Mesendoderm (in vitro differentiated cells): ENCODE measurements at regions not wholly inside any gene's neighbourhood (a gene's known extent, or its start where the extent isn't known, plus 50 kb on each side); places are given as distances from the start of the nearest gene placed in this dataset.

ENCODE experiments used
- DNase-seq: peaks from one replicate; pipeline ENCODE4 v3.0.0; 2013
- H2AK5ac ChIP-seq: 2 replicates; pipeline ENCODE4 v1.6.1; 2013; ENCODE audit warnings: low read length, inconsistent platforms
- H2BK120ac ChIP-seq: 2 replicates; pipeline ENCODE4 v1.6.1; 2013; ENCODE audit warnings: low read depth, mild to moderate bottlenecking, low read length, moderate library complexity, mixed read lengths
- H2BK15ac ChIP-seq: replicated peaks from 2 replicates; pipeline ENCODE4 v1.6.1; 2013; ENCODE audit warnings: low read depth, mild to moderate bottlenecking, moderate library complexity
- H2BK5ac ChIP-seq: 2 replicates; pipeline ENCODE4 v1.6.1; 2013; ENCODE audit warnings: low read length, inconsistent platforms
- H3K18ac ChIP-seq: 2 replicates; pipeline ENCODE4 v1.6.1; 2013; ENCODE audit warnings: mild to moderate bottlenecking, low read length, mixed read lengths
- H3K23ac ChIP-seq: one replicate; pipeline ENCODE4 v1.6.1; 2013; ENCODE audit warnings: low read length
- H3K27ac ChIP-seq: 2 replicates; pipeline ENCODE4 v1.5.1; 2013; ENCODE audit warnings: low read depth, mild to moderate bottlenecking, inconsistent platforms, low read length, moderate library complexity
- H3K27me3 ChIP-seq: 2 replicates; pipeline ENCODE4 v1.6.1; 2013; ENCODE audit warnings: low read length, control low read depth, mild to moderate bottlenecking, inconsistent platforms; ENCODE audit not compliant: insufficient read depth, poor library complexity
- H3K36me3 ChIP-seq: 2 replicates; pipeline ENCODE4 v1.6.1; 2013; ENCODE audit warnings: low read length, inconsistent platforms; ENCODE audit not compliant: control insufficient read depth, insufficient read depth
- H3K4ac ChIP-seq: one replicate; pipeline ENCODE4 v1.6.1; 2013; ENCODE audit warnings: low read depth, mild to moderate bottlenecking, low read length, moderate library complexity
- H3K4me1 ChIP-seq: 2 replicates; pipeline ENCODE4 v1.6.1; 2013; ENCODE audit warnings: low read depth, low read length, inconsistent platforms; ENCODE audit not compliant: control insufficient read depth
- H3K4me2 ChIP-seq: 2 replicates; pipeline ENCODE4 v1.6.1; 2013; ENCODE audit warnings: low read length
- H3K4me3 ChIP-seq: 2 replicates; pipeline ENCODE4 v1.5.1; 2013; ENCODE audit warnings: mild to moderate bottlenecking, low read length
- H3K56ac ChIP-seq: one replicate; pipeline ENCODE4 v1.6.1; 2013; ENCODE audit warnings: low read length
- H3K79me1 ChIP-seq: 2 replicates; pipeline ENCODE4 v1.6.1; 2013; ENCODE audit warnings: low read length, inconsistent platforms
- H3K79me2 ChIP-seq: 2 replicates; pipeline ENCODE4 v1.6.1; 2013; ENCODE audit warnings: mild to moderate bottlenecking, low read length; ENCODE audit not compliant: control insufficient read depth, insufficient read depth
- H3K9ac ChIP-seq: 2 replicates; pipeline ENCODE4 v1.6.1; 2013; ENCODE audit warnings: low read length, inconsistent platforms
- H4K5ac ChIP-seq: one replicate; pipeline ENCODE4 v1.6.1; 2013; ENCODE audit warnings: low read length
- H4K8ac ChIP-seq: one replicate; pipeline ENCODE4 v1.6.1; 2013; ENCODE audit warnings: low read depth, mild to moderate bottlenecking, control low read depth, low read length, moderate library complexity
- WGBS: extraction: QIAGEN DNeasy Blood & Tissue Kit; methylation state at CpG from one replicate; pipeline ENCODE4 v1.1.7; 2013; ENCODE audit warnings: low lambda C conversion rate, missing lambda C conversion rate; ENCODE audit not compliant: insufficient coverage; ENCODE audit errors: extremely low coverage; 5-methylcytosine and 5-hydroxymethylcytosine counted together

GRCh38 chr18:41719808-41720207 lies 235.2 kb upstream of the PIK3C3 start:
- Histone ChIP-seq H3K23ac (no peak overlapping the region), H3K79me1 (no peaks in the 10 kb centered on the region), H3K9ac (no peak overlapping the region), H4K5ac (no peak overlapping the region), H4K8ac (no peak overlapping the region), H2BK15ac (no peak overlapping the region), H3K4me3 (no peak overlapping the region), H3K27me3 (no peaks in the 10 kb centered on the region), H3K27ac (no peak overlapping the region), H3K4me1 (no peaks in the 10 kb centered on the region), H2BK5ac (no peak overlapping the region), H3K79me2 (no peaks in the 10 kb centered on the region), H2AK5ac (no peak overlapping the region), H3K56ac (no peak overlapping the region), H2BK120ac (no peak overlapping the region), H3K36me3 (no peaks in the 10 kb centered on the region), H3K18ac (no peak overlapping the region), H3K4ac (no peak overlapping the region), H3K4me2 (no peak overlapping the region)
- no CpG with 5 or more reads among the region's 3 CpGs for WGBS
- DNase-seq: peak; percentile 4

GRCh38 chr18:41714872-41715271 lies 240.2 kb upstream of the PIK3C3 start:
- H3K4me3 ChIP-seq: no peak overlapping the region
- no peak overlapping the region for H4K5ac ChIP-seq
- H3K56ac ChIP-seq: no peak overlapping the region
- no peak overlapping the region for H2AK5ac ChIP-seq
- H2BK15ac ChIP-seq: no peak overlapping the region
- no peak overlapping the region for H3K4me2 ChIP-seq
- peak; percentile 65 for DNase-seq
- no peak overlapping the region for H3K4ac ChIP-seq
- H3K36me3 ChIP-seq: no peaks in the 10 kb centered on the region
- H3K4me1 ChIP-seq: no peaks in the 10 kb centered on the region
- no peaks in the 10 kb centered on the region for H3K79me1 ChIP-seq
- H3K27me3 ChIP-seq: no peaks in the 10 kb centered on the region
- H2BK5ac ChIP-seq: no peak overlapping the region
- H3K23ac ChIP-seq: no peak overlapping the region
- no peak overlapping the region for H4K8ac ChIP-seq
- H3K9ac ChIP-seq: no peak overlapping the region
- H3K27ac ChIP-seq: no peak overlapping the region
- H2BK120ac ChIP-seq: no peak overlapping the region
- no peaks in the 10 kb centered on the region for H3K79me2 ChIP-seq
- H3K18ac ChIP-seq: no peak overlapping the region

- no peak overlapping the region for H3K27ac ChIP-seq
- H3K56ac ChIP-seq: no peak overlapping the region
- DNase-seq: no peak
- H4K5ac ChIP-seq: no peak overlapping the region
- H2BK120ac ChIP-seq: no peak overlapping the region
- H3K4me2 ChIP-seq: no peak overlapping the region
- no peaks in the 10 kb centered on the region for H3K36me3 ChIP-seq
- no peaks in the 10 kb centered on the region for H3K79me1 ChIP-seq
- no peaks in the 10 kb centered on the region for H3K4me1 ChIP-seq
- no peak overlapping the region for H3K9ac ChIP-seq
- no peak overlapping the region for H3K18ac ChIP-seq
- H4K8ac ChIP-seq: no peak overlapping the region
- no peak overlapping the region for H3K23ac ChIP-seq
- H2BK5ac ChIP-seq: no peak overlapping the region
- no peak overlapping the region for H2BK15ac ChIP-seq
- no peak overlapping the region for H2AK5ac ChIP-seq
- WGBS: no CpG with 5 or more reads among the region's 3 CpGs
- no peaks in the 10 kb centered on the region for H3K27me3 ChIP-seq
- no peak overlapping the region for H3K4me3 ChIP-seq
- H3K79me2 ChIP-seq: no peaks in the 10 kb centered on the region
- H3K4ac ChIP-seq: no peak overlapping the region
Observed at GRCh38 chr18:41713969-41714825, 240.8 kb upstream of the PIK3C3 start.

- no peak for DNase-seq
- H3K36me3 ChIP-seq: no peaks in the 10 kb centered on the region
- no CpG with 5 or more reads among the region's 3 CpGs for WGBS
- H3K4me2 ChIP-seq: no peak overlapping the region
- H3K18ac ChIP-seq: no peak overlapping the region
- no peak overlapping the region for H3K4ac ChIP-seq
- no peak overlapping the region for H3K23ac ChIP-seq
- no peaks in the 10 kb centered on the region for H3K27me3 ChIP-seq
- no peak overlapping the region for H2BK120ac ChIP-seq
- H3K79me2 ChIP-seq: no peaks in the 10 kb centered on the region
- no peak overlapping the region for H2AK5ac ChIP-seq
- H3K27ac ChIP-seq: no peak overlapping the region
- H3K56ac ChIP-seq: no peak overlapping the region
- H4K8ac ChIP-seq: no peak overlapping the region
- H3K4me3 ChIP-seq: no peak overlapping the region
- no peak overlapping the region for H4K5ac ChIP-seq
- no peaks in the 10 kb centered on the region for H3K4me1 ChIP-seq
- no peak overlapping the region for H2BK15ac ChIP-seq
- no peak overlapping the region for H3K9ac ChIP-seq
- no peaks in the 10 kb centered on the region for H3K79me1 ChIP-seq
- H2BK5ac ChIP-seq: no peak overlapping the region
Observed at GRCh38 chr18:41706301-41706700, 248.7 kb upstream of the PIK3C3 start.

GRCh38 chr18:41703744-41704530 lies 251.1 kb upstream of the PIK3C3 start:
- no peak overlapping the region for H2BK15ac ChIP-seq
- no CpG with 5 or more reads among the region's 2 CpGs for WGBS
- no peaks in the 10 kb centered on the region for H3K79me1 ChIP-seq
- H3K27me3 ChIP-seq: no peaks in the 10 kb centered on the region
- no peak overlapping the region for H3K9ac ChIP-seq
- H2BK120ac ChIP-seq: no peak overlapping the region
- no peak overlapping the region for H4K8ac ChIP-seq
- peak; percentile 77 for DNase-seq
- H3K23ac ChIP-seq: no peak overlapping the region
- no peak overlapping the region for H3K4me3 ChIP-seq
- H4K5ac ChIP-seq: no peak overlapping the region
- no peaks in the 10 kb centered on the region for H3K79me2 ChIP-seq
- H2BK5ac ChIP-seq: no peak overlapping the region
- no peak overlapping the region for H3K18ac ChIP-seq
- no peak overlapping the region for H3K56ac ChIP-seq
- H2AK5ac ChIP-seq: no peak overlapping the region
- H3K27ac ChIP-seq: no peak overlapping the region
- H3K4ac ChIP-seq: no peak overlapping the region
- H3K4me1 ChIP-seq: no peaks in the 10 kb centered on the region
- H3K36me3 ChIP-seq: no peaks in the 10 kb centered on the region
- no peak overlapping the region for H3K4me2 ChIP-seq
